D341Med (cell line): ENCODE measurements at regions not wholly inside any gene's neighbourhood (a gene's known extent, or its start where the extent isn't known, plus 50 kb on each side); places are given as distances from the start of the nearest gene placed in this dataset.

Experiments
- DNase-seq: peaks from one replicate; pipeline ENCODE4 v3.0.0; 2012; ENCODE audit warnings: low spot score

DNA sequence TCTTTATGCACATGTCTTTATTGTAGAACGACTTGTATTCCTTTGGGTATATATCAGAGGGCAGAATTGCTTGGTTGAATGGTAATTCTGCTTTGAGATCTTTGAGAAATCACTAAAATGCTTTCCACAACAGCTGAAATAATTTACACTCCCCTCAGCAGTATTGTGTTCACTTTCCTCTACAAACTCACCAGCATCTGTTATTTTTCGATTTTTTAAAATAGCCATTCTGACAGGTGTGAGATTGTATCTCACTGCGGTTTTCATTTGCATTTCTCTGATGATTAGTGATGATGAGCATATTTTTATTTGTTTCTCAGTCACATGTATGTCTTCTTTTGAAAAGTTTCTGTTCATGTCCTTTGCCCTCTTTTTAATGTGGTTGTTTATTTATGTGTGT is 459.8 kb downstream of the PABPC4L start:
- DNase-seq = no peak

DNA sequence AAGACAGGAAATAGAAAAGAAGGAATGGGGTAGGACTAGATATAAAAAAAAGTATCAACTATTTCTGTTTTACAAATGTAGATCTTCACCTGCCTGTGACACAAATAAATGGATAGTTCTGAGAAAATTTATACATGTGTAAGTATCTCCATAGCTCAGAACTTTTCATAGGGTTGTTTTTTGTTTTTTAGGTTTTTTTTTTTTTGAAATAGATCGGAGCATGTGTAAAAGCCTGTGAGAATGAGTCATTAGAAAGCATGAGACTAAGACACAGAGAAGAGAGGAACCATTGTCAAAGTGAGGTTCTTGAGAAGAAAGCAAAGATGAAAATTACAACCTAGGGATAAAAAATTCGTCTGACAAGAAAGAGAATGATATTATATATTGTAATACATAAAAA is 481.6 kb downstream of the PABPC4L start:
- DNase-seq = no peak

DNA sequence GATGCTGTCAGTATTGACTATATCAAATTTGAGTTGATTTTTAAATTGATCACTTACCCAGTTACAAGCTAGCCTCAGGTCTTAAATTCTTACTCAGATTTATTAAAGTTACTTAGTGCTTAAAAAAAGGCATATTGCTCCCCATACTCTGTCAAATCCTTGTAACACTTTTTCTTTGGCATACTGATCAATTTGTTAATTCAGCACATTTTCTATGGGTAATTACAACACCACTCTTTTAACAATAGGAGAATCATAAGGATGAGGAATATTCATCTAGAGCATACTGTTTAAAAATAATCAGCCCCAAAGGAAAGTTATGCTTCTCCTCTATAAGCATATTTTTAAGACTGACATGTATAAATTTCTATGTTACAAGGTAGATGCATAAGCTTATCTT is 482.5 kb downstream of the PABPC4L start:
- DNase-seq = no peak

DNA sequence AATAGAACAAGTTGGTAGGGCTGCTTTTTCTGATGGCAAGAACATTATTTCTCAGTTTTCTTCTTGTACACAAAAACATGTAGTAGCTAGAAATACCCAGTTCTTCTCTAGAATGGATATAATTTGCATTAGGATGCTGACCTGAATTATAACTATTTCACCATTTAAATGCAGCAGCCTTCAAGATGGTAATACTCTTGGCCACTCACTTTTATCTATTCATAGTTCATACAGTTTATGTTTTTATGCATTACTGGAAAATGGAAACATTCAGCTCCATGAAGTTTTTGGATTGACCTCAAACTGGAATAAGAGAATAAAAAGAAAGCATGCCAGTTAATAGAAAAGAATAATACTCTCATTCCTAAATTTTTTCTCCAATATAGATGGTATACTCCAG is 487.4 kb downstream of the PABPC4L start:
- no peak for DNase-seq

DNA sequence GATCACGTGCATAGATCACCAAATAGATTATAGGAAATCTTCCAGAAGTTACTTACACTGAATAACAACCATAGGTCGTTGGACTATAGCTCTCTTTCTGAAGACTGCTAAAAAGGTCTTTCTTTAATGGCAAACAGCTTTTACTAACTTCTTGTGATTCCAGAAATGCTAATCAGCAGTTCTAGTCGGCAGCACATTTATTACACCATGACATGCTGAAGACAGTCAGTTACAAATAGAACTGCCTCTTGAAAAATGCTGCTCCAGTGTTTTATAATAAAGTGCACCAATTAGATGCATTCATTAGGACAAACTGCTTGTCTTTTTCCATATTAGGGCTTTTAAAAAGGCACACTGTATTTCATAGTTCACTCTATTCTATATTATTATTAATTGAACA is 488.2 kb downstream of the PABPC4L start:
- no peak for DNase-seq

DNA sequence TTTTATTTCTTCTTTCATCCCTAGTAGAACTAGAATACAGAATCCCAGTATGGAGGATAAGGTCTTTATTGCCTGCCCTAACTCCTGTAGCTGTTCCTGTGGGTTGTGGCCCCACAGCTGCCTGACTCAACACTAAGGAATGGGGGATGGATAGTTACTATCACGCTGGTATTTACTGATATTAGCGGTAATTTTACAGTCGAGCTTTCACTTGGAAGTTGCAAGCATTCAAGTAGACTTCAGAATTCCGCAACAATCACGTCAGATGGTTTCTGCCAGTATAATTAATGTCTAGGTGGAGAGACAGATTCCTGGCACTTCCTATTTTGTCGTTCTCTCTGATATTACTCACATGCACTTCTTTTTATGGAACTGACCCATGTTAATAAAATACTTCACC is 489.8 kb downstream of the PABPC4L start:
- DNase-seq = no peak

DNA sequence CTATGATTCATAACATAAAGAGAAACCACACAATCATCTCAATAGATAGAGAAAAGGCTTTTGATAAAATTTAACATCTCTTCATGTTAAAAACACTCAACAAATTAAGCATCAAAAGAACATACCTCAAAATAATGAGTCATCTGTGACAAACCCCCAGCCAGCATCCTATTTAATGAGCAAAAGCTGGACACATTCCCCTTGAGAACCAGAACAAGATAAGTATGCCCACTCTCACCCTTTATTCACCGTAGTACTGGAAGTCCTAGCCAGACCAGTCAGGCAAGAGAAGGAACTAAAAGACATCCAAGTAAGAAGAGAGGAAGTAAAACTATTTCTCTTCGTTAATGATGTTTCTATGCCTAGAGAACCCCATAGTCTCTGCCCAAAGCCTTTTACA is 507.2 kb downstream of the PABPC4L start:
- DNase-seq = no peak

DNA sequence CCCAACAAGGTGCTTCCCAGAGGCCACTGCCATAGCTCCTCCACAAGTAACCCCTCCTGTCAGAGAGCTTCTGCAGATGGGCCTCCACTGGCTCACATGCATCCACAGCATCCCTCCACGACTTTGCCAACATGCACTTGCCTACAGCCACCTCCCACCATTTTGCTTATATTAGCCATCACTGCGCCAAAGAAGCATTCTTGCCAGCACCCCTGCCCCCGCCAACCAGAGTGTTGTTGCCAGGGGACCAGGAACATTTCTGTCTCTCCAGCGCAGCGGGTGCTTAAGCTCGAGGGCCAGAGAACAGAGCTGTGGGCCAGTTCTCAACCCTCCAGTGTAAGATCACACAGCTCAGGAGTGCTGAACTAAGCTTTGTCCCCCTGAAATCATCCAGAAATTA is 517.6 kb downstream of the PABPC4L start:
- DNase-seq = no peak

DNA sequence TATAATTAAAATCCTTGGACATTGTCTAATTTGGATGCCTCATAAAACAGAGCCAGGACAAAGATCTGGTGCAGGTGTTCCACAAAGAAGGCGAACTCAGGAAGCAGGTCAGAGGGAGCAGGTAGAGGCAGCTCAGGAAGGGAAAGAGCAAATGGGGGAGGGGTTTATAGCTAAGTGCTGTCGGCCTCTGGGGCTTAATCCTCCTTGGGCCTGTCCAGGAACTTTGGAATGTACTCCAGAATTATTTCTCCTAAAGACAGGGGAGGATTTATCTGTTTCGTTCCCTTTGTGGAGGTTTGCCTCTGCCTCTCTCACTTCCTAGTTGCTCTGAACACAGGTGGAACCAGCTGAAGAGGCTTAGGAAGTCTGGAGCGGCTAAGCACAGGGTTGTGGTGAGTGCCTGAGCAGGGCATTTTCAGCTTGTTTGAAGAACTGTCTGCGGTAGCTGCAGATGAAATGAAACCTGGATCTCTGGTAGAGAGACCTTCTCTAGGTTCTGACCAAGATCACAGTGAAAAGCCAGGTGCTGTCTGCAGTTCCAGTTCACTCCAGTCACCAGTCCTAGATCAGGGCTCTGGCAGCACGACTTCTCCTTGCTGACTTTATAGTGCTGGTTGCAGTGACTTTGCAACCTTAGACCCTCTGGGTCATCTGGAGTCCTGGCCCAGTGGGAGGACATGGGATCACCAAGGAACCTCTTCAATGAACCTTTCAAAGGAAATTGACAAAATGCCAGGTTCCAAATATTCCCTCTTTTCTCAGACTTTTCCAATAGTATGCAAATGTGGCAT is 519.2 kb downstream of the PCDH10 start:
- no peak for DNase-seq

DNA sequence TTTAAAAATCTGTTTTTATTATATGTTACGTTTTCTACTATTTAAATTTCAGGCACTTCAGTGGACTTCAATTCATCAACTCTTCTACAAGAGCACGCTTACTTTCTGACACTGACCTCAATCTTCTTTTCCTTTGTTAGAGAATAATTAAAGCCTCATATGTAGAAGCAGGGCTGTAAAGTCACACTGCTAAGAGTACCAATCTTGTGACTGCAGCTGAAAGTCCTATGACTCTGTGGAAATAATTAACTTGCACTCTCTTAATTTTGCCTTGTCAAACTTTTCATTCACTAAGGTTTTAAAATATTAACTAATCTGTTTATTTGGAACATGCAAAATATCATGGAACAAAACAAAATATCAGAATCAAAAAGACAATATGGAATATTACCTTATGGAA is 498.1 kb downstream of the PCDH10 start:
- no peak for DNase-seq

DNA sequence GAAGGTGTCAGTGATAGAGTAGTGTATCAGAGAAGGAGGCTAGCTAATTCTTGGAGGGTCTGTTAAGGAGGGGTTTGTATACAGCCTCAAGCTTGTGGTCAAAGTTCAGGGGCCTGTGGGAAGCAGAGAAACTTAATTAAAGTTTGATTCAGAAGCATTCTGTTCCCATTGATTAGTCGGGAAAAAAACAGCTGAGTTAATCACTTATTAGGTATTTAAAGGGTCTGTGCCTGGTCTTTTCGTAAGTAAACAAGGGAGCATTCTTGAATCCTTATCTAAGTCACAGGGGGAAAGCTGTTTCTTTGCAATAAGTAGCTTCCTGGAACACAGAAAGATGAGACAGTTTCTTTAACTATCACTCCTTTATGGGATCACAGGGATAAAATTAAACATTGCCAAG is 492.1 kb downstream of the PCDH10 start:
- no peak for DNase-seq

DNA sequence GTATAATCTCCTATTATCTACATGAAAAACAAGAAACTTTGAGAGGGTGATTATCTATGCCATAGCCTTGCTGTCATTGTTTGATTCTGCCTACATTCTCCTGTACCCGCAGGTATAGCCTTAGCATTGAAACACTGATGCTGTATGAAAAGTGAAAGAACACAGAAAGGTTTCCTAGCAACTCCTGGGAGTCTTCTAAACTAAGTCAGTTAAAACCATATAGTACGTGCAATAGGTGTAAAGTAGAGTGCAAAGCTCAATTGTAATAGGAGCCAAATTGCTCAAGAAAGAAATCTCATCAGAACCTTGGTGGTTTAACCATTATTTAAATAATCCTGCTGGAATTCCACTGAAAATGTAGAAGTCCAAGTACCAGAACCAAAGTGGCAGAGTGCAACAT is 489.7 kb downstream of the PCDH10 start:
- no peak for DNase-seq

DNA sequence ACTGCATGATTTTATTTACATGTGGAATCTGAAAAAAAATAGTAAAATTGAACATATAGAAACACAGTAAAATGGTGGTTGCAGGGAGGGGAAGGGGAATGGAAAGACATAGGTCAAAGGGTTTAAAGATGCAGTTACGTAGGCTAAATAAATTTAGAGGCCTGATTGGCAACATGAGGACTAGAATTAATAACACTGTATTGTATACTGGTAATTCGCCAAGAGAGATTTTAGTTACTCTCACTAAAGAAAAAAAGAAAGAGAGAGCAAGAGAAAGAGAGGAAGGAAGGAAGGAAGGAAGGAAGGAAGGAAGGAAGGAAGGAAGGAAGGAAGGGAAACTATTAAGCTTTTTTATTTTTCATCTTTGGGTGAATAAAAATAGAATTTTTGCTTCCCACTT is 488.1 kb downstream of the PCDH10 start:
- DNase-seq = no peak

DNA sequence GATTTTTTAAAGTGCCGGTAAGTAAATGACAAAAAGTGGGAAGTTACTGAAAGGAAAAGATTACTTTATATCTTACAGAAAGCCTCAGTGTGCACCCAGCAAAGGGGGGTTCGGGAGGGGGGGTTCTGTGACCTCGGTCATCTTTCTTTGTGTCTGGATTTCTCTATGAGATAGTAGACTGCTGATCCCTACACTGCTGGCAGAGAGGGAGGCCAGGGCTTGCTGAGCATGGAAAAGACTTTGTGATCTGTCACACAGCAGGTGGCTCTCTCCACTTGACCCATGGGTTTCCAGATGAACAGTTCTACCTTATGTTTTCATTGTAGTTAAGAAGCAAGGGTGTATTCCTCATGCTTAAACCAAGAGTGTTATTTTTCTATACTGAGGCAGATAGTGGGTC is 475.6 kb downstream of the PCDH10 start:
- peak; percentile 17 for DNase-seq

DNA sequence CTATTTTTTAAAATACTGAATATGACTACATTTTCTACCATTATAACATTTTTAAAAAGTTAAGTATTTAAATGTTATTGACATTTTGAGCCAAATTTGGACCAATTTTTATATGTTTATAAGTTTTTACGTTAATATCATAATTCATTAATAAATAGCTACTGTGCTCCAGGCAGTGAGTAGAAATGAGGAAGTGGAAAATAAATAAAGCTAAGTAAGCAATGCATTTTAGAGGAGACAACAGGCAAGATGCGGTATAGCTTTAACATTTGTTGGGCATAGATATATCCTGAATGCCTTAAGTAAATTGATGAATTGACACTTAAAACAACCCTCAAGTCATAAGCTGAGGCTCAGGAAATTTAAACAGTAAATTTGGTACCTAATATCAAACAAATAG is 474.8 kb downstream of the PCDH10 start:
- no peak for DNase-seq

DNA sequence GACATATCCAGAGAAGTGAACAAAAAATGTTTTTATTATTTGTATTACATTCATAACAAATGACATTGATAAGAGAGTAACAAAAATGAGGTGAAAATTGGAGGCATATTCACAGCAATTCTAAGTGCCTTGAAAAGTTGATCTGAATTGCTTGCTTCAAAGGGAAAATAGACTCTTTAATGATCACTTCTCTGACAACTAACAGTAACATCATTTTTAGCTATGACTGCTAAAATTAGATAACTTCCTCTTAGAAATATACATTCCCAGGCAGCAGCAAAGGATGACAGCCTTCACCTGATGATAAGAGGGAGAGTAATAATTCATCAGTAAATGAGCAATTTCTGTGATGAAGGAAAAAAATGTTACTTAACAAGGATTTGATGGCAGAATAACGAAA is 472.5 kb downstream of the PCDH10 start:
- DNase-seq = no peak

DNA sequence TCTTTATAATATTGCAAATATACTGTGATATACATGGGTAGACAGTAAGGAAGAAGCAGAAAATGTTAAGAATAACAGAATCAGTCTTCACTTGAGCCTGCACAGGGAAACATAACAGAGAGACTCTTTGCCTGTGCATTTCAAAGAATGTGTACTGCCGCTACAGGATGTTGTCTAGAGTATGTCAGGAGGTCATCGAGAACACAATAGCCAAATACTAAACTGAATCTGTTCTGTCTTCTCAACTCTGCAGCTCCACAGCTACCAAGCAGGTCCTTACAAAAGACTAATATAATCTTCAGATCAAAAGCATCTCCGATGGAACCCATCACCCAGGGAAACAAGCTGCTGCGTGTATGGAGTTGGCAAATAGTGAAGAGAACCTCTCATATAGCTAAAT is 471.5 kb downstream of the PCDH10 start:
- DNase-seq = no peak

DNA sequence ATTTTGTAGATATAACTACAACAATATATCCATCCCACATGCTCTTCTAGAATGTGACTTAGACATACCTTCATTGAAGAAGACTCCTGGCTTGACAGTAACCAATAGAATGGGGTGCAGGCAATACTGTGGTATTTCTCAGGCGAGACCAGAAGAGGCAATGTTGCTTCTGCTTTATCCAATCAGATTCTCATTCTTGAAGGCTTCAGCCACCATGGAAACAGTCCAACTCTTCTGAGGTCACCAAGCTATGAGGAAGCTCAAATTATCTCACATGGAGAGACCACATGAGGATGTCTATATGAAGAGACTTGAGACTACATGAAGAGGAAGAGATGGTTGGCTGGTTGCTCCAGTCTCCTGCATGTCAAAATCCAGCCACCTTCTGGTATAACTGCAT is 469.9 kb downstream of the PCDH10 start:
- DNase-seq = no peak

DNA sequence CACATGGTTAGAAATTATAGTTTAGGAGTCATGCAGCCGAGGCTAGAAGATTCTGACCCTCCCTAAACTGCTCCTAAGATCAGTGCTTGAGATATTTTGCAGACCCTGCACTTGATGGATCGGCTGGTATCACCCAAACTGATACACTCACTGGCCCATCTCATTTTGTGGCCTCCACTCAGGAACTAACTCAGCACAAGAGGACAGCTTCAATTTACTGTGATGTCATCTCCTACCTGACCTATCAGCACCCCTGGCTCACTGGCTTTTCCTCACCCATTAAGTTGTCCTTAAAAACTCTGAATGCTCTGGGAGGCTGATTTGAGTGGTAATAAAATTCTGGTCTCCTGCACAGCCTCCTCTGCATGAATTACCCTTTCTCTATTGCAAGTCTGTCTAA is 450.9 kb downstream of the PCDH10 start:
- DNase-seq = no peak

DNA sequence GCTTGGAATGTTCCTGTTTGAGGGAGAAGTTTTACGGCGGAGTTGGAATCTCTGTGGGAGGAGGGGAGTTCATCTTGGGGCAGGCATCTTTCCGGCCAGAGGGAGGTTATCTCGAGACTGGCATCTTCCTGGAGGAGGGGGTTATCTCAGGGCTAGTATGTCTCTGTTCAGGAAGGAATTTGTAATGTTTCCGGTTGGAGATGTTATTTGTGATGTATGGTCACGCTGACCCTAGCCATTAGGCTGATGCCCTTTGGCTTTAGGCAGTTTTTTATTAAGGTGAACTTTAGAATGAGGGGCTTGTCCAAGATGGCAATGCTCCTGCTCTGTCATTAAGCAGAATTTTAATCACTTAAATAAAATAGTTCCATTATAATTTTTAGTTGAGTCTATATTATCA is 449.7 kb downstream of the PCDH10 start:
- DNase-seq = no peak

DNA sequence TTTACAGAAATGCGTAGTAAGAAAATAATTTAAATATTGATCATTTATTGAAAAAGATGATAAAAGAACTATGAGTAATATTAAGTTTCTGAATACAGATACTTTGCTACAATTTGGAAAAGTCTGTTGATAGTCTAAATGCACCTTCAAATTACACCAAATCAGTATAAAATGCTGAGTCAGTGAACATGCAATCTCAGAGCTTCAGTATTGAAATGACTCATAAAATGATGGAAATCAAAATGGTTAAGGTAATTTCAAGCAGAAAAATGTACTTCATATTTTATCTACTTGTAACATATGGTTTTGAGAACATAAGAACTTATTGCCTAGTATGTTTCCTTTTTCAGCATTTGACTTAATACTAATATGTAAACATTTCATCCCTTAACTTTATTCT is 448.2 kb downstream of the PCDH10 start:
- DNase-seq = no peak

DNA sequence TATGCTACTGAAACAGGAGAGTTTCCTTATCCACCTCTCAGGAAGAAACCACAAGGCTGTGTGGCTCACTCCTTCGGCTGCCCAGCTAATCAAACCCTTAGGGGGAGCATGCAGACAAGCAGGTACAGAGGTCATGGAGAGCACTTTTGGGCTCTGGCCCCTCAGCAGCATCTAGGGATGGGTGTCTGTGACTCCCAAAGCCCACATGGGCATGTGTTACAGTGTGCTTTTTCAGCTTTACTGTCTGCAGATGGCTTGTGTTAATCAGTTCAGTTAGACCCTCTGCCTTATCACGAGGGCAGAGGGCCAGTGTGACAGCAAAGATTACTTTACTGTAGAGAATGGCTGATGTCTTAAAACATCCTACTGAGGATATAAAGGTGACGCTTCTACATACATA is 447.4 kb downstream of the PCDH10 start:
- no peak for DNase-seq

DNA sequence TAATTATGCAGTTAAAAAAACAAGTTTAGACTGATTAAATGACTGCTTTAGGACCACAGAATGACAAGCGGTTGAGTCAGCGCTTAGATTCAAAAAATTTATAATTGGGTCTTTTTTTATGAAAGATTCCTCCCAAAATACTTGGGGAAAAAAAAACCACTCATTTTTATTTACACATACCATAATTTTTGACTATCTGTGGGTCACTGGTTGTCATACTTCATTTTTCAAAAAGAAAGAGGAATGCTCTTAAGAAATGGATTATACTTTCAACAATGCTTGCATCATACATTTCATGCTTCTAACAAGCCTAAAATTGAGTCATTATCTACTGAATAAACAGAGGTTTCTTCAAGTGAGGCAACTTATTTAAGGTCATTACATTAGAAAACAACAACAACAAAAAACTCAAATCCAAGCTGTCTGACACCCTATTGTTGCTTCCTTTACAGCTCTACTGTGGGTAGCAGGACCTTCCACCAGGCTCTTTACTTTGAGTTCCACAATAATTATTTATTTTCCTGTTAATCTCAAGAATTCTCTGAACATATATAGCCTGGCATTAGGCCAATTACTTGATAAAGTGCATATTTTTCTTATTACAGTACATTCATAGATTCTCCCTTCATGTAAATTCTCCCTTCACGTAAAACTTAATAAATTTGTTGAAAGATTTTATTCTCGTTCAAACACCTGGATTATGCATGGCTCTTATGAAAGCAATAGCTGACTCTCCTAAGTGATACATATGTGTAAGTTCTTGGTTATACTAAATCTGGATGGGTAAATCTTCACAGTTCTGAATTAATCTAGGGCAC is 445.5 kb downstream of the PCDH10 start:
- no peak for DNase-seq

DNA sequence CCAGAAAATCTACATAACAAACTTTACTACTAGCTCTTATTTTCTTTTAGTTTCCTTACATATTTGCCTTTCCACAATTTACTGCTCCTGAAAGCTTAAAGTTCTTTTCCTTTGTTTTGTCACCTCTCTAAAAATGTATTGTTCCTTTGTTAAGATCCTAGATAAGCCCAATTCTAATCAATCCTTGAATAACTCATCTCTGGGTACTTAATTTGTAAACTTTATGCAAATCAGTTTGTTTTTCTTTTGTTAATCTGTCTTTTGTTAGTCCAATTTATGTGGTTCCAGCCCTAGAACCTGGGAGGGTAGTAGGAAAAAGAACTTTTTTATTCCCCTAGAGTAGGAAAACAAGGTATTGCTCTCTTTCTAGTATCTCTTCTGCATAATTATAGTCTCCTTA is 444.7 kb downstream of the PCDH10 start:
- DNase-seq = no peak
